ENCODE measurements at regions not wholly inside any gene's neighbourhood (a gene's known extent, or its start where the extent isn't known, plus 50 kb on each side); places are given as distances from the start of the nearest gene placed in this dataset.
"Not testable (repeated sequence)": the region's sequence is repeated elsewhere in the genome, so short reads cannot be mapped to it uniquely, and the experiment has no call there.

- POLR2A ChIA-PET, result no interaction called here
- H3K4me1 ChIP-seq (ENCODE audit: control insufficient read depth, extremely low read depth, insufficient read depth, low read length), result no peaks in the 10 kb centered on the region
- no peaks in the 10 kb centered on the region for H4K20me1 ChIP-seq (replicated peaks; ENCODE audit: control insufficient read depth, extremely low read depth, insufficient read depth, low read length)
- H2AFZ ChIP-seq (ENCODE audit: low read depth, low read length), result no peak overlapping the region
- H3K79me2 ChIP-seq (ENCODE audit: control insufficient read depth, insufficient read depth, low read length), result no peaks in the 10 kb centered on the region
- H3K9me3 ChIP-seq (replicated peaks; ENCODE audit: control insufficient read depth, insufficient read depth, low read length), result no peaks in the 10 kb centered on the region
- dilution Hi-C loops (cut with MboI; ENCODE audit: extremely low pct_ligation_motif_present, low sequenced_read_pairs), result no loop called here
- no peak overlapping the region for H3K4me2 ChIP-seq (ENCODE audit: insufficient read depth, low read length)
- H3K4me3 ChIP-seq (replicated peaks in 1 of 3; ENCODE audit: insufficient read depth in 1 of 3, low read depth in 1 of 3, low read length in 3 of 3), result no peak overlapping the region
- no peaks in the 10 kb centered on the region for H3K9me1 ChIP-seq (replicated peaks; ENCODE audit: control insufficient read depth, extremely low read depth, insufficient read depth, low read length)
- H3K36me3 ChIP-seq (ENCODE audit: control insufficient read depth in 2 of 2, extremely low read depth in 1 of 2, insufficient read depth in 2 of 2, low read length in 2 of 2), result no peaks in the 10 kb centered on the region
- H3K27ac ChIP-seq (ENCODE audit: insufficient read depth, low read depth, low read length), result no peak overlapping the region
- intact Hi-C loops (cut with micrococcal nuclease), result no loop called here
- BruUV-seq (replicated peaks), result no TSS peak
- H3K27me3 ChIP-seq (ENCODE audit: control insufficient read depth in 2 of 2, insufficient read depth in 2 of 2, low read length in 2 of 2), result no peaks in the 10 kb centered on the region
- no peak for DNase-seq (ENCODE audit: low read depth, low spot score)
- TF ChIP-seq CTCF (IDR thresholded peaks at IDR 0.05; ENCODE audit: extremely low read depth in 1 of 2, insufficient read depth in 1 of 2, low read depth in 1 of 2, low read length in 2 of 2), result no peak
- TF ChIP-seq POLR2A (IDR thresholded peaks at IDR 0.05; ENCODE audit: low read depth, low read length), result no peak
- TF ChIP-seq FOS (IDR thresholded peaks at IDR 0.05; ENCODE audit: borderline replicate concordance, insufficient read depth, low read length), result no peak
- no peak for TF ChIP-seq EZH2 (IDR thresholded peaks at IDR 0.05; ENCODE audit: borderline replicate concordance, low read depth, low read length, severe bottlenecking)
- no peak for TF ChIP-seq POLR2AphosphoS5 (IDR thresholded peaks at IDR 0.05; ENCODE audit: insufficient read depth, low read depth, low read length)
- no peak for TF ChIP-seq GATA2 (IDR thresholded peaks at IDR 0.05; ENCODE audit: insufficient read depth, insufficient read length, low read depth, low read length)
- no peak for TF ChIP-seq JUN (IDR thresholded peaks at IDR 0.05; ENCODE audit: borderline replicate concordance, insufficient read depth, insufficient read length, low read depth)
- no peak for TF ChIP-seq MAX (IDR thresholded peaks at IDR 0.05; ENCODE audit: insufficient read depth, insufficient read length)
- no peak for TF ChIP-seq MYC (IDR thresholded peaks at IDR 0.05; ENCODE audit: low read depth, low read length)
- CTCF ChIA-PET, result no interaction called here
- no peak overlapping the region for H3K9ac ChIP-seq (replicated peaks; ENCODE audit: extremely low read depth, insufficient read depth, low read length)
- FAIRE-seq, result no peak
Measured at GRCh38 chr12:87196321-87196720, 832.9 kb downstream of the C12orf50 start.

GRCh38 chr12:87194389-87194788 lies 834.8 kb downstream of the C12orf50 start:
- H3K9me1 ChIP-seq (replicated peaks; ENCODE audit: control insufficient read depth, extremely low read depth, insufficient read depth, low read length); POLR2A ChIA-PET; dilution Hi-C loops (cut with MboI; ENCODE audit: extremely low pct_ligation_motif_present, low sequenced_read_pairs); H3K27ac ChIP-seq (ENCODE audit: insufficient read depth, low read depth, low read length); CTCF ChIA-PET; H2AFZ ChIP-seq (ENCODE audit: low read depth, low read length); H3K9ac ChIP-seq (replicated peaks; ENCODE audit: extremely low read depth, insufficient read depth, low read length); H3K79me2 ChIP-seq (ENCODE audit: control insufficient read depth, insufficient read depth, low read length); BruUV-seq (replicated peaks); H3K36me3 ChIP-seq (ENCODE audit: control insufficient read depth in 2 of 2, extremely low read depth in 1 of 2, insufficient read depth in 2 of 2, low read length in 2 of 2); H3K9me3 ChIP-seq (replicated peaks; ENCODE audit: control insufficient read depth, insufficient read depth, low read length); H3K27me3 ChIP-seq (ENCODE audit: control insufficient read depth in 2 of 2, insufficient read depth in 2 of 2, low read length in 2 of 2); H4K20me1 ChIP-seq (replicated peaks; ENCODE audit: control insufficient read depth, extremely low read depth, insufficient read depth, low read length); H3K4me1 ChIP-seq (ENCODE audit: control insufficient read depth, extremely low read depth, insufficient read depth, low read length); intact Hi-C loops (cut with micrococcal nuclease); H3K4me3 ChIP-seq (replicated peaks in 1 of 3; ENCODE audit: insufficient read depth in 1 of 3, low read depth in 1 of 3, low read length in 3 of 3); DNase-seq (ENCODE audit: low read depth, low spot score); H3K4me2 ChIP-seq (ENCODE audit: insufficient read depth, low read length); FAIRE-seq: not testable (repeated sequence)

Data from endothelial cell of umbilical vein (primary cell).